OCI-LY1 (cell line): ENCODE measurements at regions not wholly inside any gene's neighbourhood (a gene's known extent, or its start where the extent isn't known, plus 50 kb on each side); places are given as distances from the start of the nearest gene placed in this dataset.

Experiments
- H2AFZ ChIP-seq: fragments of 200-600 bp; sonication (generic), shearing (Covaris generic); 2 replicates; pipeline ENCODE4 v1.6.0; 2014; ENCODE audit warnings: antibody characterized with exemption, mild to moderate bottlenecking, low read length
- H3F3A ChIP-seq: fragments of 200-600 bp; sonication (generic), shearing (Covaris generic); 2 replicates; pipeline ENCODE4 v1.6.0; 2014; ENCODE audit warnings: mild to moderate bottlenecking, antibody characterized with exemption, low read length, moderate library complexity; ENCODE audit not compliant: insufficient read depth
- H3K27ac ChIP-seq: fragments of 200-600 bp; sonication (generic); 2 replicates; pipeline ENCODE4 v1.5.1; 2014; ENCODE audit warnings: low read length, mixed run types, mild to moderate bottlenecking, low read depth; ENCODE audit not compliant: poor library complexity, severe bottlenecking
- H3K27me3 ChIP-seq: fragments of 200-600 bp; sonication (generic); 2 replicates; pipeline ENCODE4 v1.6.0; 2014; ENCODE audit warnings: antibody characterized with exemption, mild to moderate bottlenecking, low read length, moderate library complexity; ENCODE audit not compliant: insufficient read depth
- H3K36me3 ChIP-seq: fragments of 200-600 bp; sonication (generic); 2 replicates; pipeline ENCODE4 v1.6.1; 2014; ENCODE audit warnings: mild to moderate bottlenecking, antibody characterized with exemption, low read length, moderate library complexity, mixed read lengths; ENCODE audit not compliant: insufficient read depth
- H3K4me1 ChIP-seq: fragments of 200-600 bp; sonication (generic); 2 replicates; pipeline ENCODE4 v1.5.1; 2014; ENCODE audit warnings: mild to moderate bottlenecking, low read length, moderate library complexity; ENCODE audit not compliant: insufficient read depth, severe bottlenecking
- H3K4me2 ChIP-seq: fragments of 200-600 bp; sonication (generic), shearing (Covaris generic); 2 replicates; pipeline ENCODE4 v1.6.1; 2014; ENCODE audit warnings: low read length
- H3K4me3 ChIP-seq: fragments of 200-600 bp; sonication (generic); 2 replicates; pipeline ENCODE4 v1.5.1; 2014; ENCODE audit warnings: low read length, low read depth, mild to moderate bottlenecking, mixed read lengths; ENCODE audit not compliant: poor library complexity, severe bottlenecking
- H3K79me2 ChIP-seq: fragments of 200-600 bp; shearing (Covaris generic); 2 replicates; pipeline ENCODE4 v1.6.1; 2016; ENCODE audit warnings: mixed run types, low read length, mixed read lengths; ENCODE audit not compliant: insufficient read depth
- H3K9ac ChIP-seq: fragments of 200-600 bp; sonication (generic), shearing (Covaris generic); 2 replicates; pipeline ENCODE4 v1.6.1; 2014; ENCODE audit warnings: mild to moderate bottlenecking, low read length, mixed read lengths
- H3K9me2 ChIP-seq: fragments of 200-600 bp; sonication (generic), shearing (Covaris generic); 2 replicates; pipeline ENCODE4 v1.6.1; 2014; ENCODE audit warnings: low read depth, mild to moderate bottlenecking, low read length, mixed read lengths
- H3K9me3 ChIP-seq: fragments of 200-600 bp; shearing (Covaris generic); 2 replicates; pipeline ENCODE4 v1.6.1; 2014; ENCODE audit warnings: low read length, mixed read lengths
- H4K20me1 ChIP-seq: fragments of 200-600 bp; sonication (generic), shearing (Covaris generic); 2 replicates; pipeline ENCODE4 v1.6.0; 2016; ENCODE audit warnings: mild to moderate bottlenecking, low read length; ENCODE audit not compliant: insufficient read depth
- CTCF ChIP-seq: fragments of 200-600 bp; sonication (generic), shearing (Covaris generic); IDR thresholded peaks from 2 replicates; pipeline ENCODE4 v1.5.1; 2017; ENCODE audit warnings: mild to moderate bottlenecking, antibody characterized with exemption, low read length, moderate library complexity, mixed read lengths
- EZH2 ChIP-seq: fragments of 200-600 bp; sonication (generic), shearing (Covaris generic); IDR thresholded peaks from 2 replicates; pipeline ENCODE4 v1.8.0; 2017; ENCODE audit warnings: borderline replicate concordance, mixed run types, mild to moderate bottlenecking, antibody characterized with exemption, low read length, moderate library complexity, mixed read lengths

GRCh38 chr13:111051041-111051725 is 63.9 kb upstream of the ARHGEF7 start:
- Histone ChIP-seq H3K27me3 (no peaks in the 10 kb centered on the region), H3F3A (no peaks in the 10 kb centered on the region), H2AFZ (no peak overlapping the region)

GRCh38 chr13:111050539-111050879 is 64.6 kb upstream of the ARHGEF7 start:
- H3K79me2 ChIP-seq: no peaks in the 10 kb centered on the region
- H3K4me2 ChIP-seq: no peak overlapping the region
- H2AFZ ChIP-seq: no peak overlapping the region
- peaks cover 4% of the 10 kb centered on the region; the same call in 1 of the 2 replicates for H3K27me3 ChIP-seq
- TF ChIP-seq EZH2 (no peak), CTCF (no peak; the same call in 1 of the 2 replicates)
- H3K4me1 ChIP-seq: no peaks in the 10 kb centered on the region
- H3F3A ChIP-seq: no peaks in the 10 kb centered on the region
- H3K36me3 ChIP-seq: no peaks in the 10 kb centered on the region
- no peaks in the 10 kb centered on the region for H4K20me1 ChIP-seq
- H3K9me3 ChIP-seq: no peaks in the 10 kb centered on the region
- H3K9me2 ChIP-seq: no peaks in the 10 kb centered on the region
- H3K27ac ChIP-seq: no peak overlapping the region
- no peak overlapping the region for H3K4me3 ChIP-seq
- no peak overlapping the region for H3K9ac ChIP-seq

More at GRCh38 chr13:111051041-111051725, 63.9 kb upstream of the ARHGEF7 start:
- H3K79me2 ChIP-seq: no peaks in the 10 kb centered on the region
- H3K9me2 ChIP-seq: no peaks in the 10 kb centered on the region
- TF ChIP-seq EZH2: no peak
- no peak for TF ChIP-seq CTCF
- H3K9ac ChIP-seq: no peak overlapping the region
- H3K9me3 ChIP-seq: no peaks in the 10 kb centered on the region
- no peak overlapping the region for H3K4me3 ChIP-seq
- no peak overlapping the region for H3K27ac ChIP-seq
- no peaks in the 10 kb centered on the region for H3K4me1 ChIP-seq
- H3K4me2 ChIP-seq: no peak overlapping the region
- H3K36me3 ChIP-seq: no peaks in the 10 kb centered on the region
- H4K20me1 ChIP-seq: no peaks in the 10 kb centered on the region

- H3K4me2 ChIP-seq: no peak overlapping the region
- H3K79me2 ChIP-seq: no peaks in the 10 kb centered on the region
- no peaks in the 10 kb centered on the region for H3K4me1 ChIP-seq
- H3K27ac ChIP-seq: no peak overlapping the region
- no peak overlapping the region for H2AFZ ChIP-seq
- no peaks in the 10 kb centered on the region for H3K9me2 ChIP-seq
- peaks cover 8% of the 10 kb centered on the region; the same call in 1 of the 2 replicates for H3K27me3 ChIP-seq
- no peaks in the 10 kb centered on the region for H4K20me1 ChIP-seq
- H3K9me3 ChIP-seq: no peaks in the 10 kb centered on the region
- no peak overlapping the region for H3K4me3 ChIP-seq
- H3K9ac ChIP-seq: no peak overlapping the region
- TF ChIP-seq EZH2: no peak
- peak; percentile 45; the same call in 1 of the 2 replicates for TF ChIP-seq CTCF
- no peaks in the 10 kb centered on the region for H3K36me3 ChIP-seq
- no peaks in the 10 kb centered on the region for H3F3A ChIP-seq
Measured at GRCh38 chr13:111049791-111050538, 65.1 kb upstream of the ARHGEF7 start.
